Neural cell (in vitro differentiated cells): ENCODE measurements at regions not wholly inside any gene's neighbourhood (a gene's known extent, or its start where the extent isn't known, plus 50 kb on each side); places are given as distances from the start of the nearest gene placed in this dataset.

Experiments used
- H2AFZ ChIP-seq: fragments of 200-600, 300-800 bp; sonication (generic), shearing (Covaris generic); 2 replicates; pipeline ENCODE4 v1.6.0; 2014; ENCODE audit warnings: low read depth, mild to moderate bottlenecking, antibody characterized with exemption, low read length, moderate library complexity
- H3F3A ChIP-seq: fragments of 200-600 bp; shearing (Covaris generic); 2 replicates; pipeline ENCODE4 v1.6.1; 2016; ENCODE audit warnings: mild to moderate bottlenecking, moderate library complexity, mixed read lengths, antibody characterized with exemption, low read length; ENCODE audit not compliant: insufficient read depth, poor library complexity, severe bottlenecking
- H3K27ac ChIP-seq: fragments of 200-600, 300-800 bp; sonication (generic), shearing (Covaris generic); 2 replicates; pipeline ENCODE4 v1.5.1; 2014; ENCODE audit warnings: mild to moderate bottlenecking, low read length, moderate library complexity
- H3K27me3 ChIP-seq: fragments of 300-800, 200-600 bp; sonication (generic), shearing (Covaris generic); 2 replicates; pipeline ENCODE4 v1.6.0; 2014; ENCODE audit warnings: mild to moderate bottlenecking, low read depth, low read length, moderate library complexity; ENCODE audit not compliant: insufficient read depth
- H3K36me3 ChIP-seq: fragments of 300-800, 200-600 bp; sonication (generic), shearing (Covaris generic); 2 replicates; pipeline ENCODE4 v1.5.1; 2014; ENCODE audit warnings: mild to moderate bottlenecking, antibody characterized with exemption, low read length, moderate library complexity; ENCODE audit not compliant: insufficient read depth
- H3K4me2 ChIP-seq: fragments of 300-800, 200-600 bp; sonication (generic), shearing (Covaris generic); 2 replicates; pipeline ENCODE4 v1.6.0; 2014; ENCODE audit warnings: mild to moderate bottlenecking, low read length
- H3K4me3 ChIP-seq: fragments of 300-800, 200-600 bp; sonication (generic), shearing (Covaris generic); 2 replicates; pipeline ENCODE4 v1.5.1; 2014; ENCODE audit warnings: mild to moderate bottlenecking, low read length, moderate library complexity
- H3K79me2 ChIP-seq: fragments of 200-600 bp; shearing (Covaris generic); replicated peaks from 2 replicates; pipeline ENCODE4 v1.6.0; 2014; ENCODE audit warnings: mild to moderate bottlenecking, low read length, moderate library complexity; ENCODE audit not compliant: insufficient read depth
- H3K9ac ChIP-seq: fragments of 300-800, 200-600 bp; sonication (generic), shearing (Covaris generic); 2 replicates; pipeline ENCODE4 v1.6.1; 2016; ENCODE audit warnings: mild to moderate bottlenecking, low read length, mixed read lengths
- H3K9me2 ChIP-seq: fragments of 200-600 bp; shearing (Covaris generic); 2 replicates; pipeline ENCODE4 v1.6.1; 2016; ENCODE audit warnings: mild to moderate bottlenecking, low read length, mixed read lengths; ENCODE audit not compliant: insufficient read depth
- H3K9me3 ChIP-seq: fragments of 200-600, 300-800 bp; sonication (generic), shearing (Covaris generic); 2 replicates; pipeline ENCODE4 v1.6.1; 2016; ENCODE audit warnings: mild to moderate bottlenecking, mixed run types, low read length, moderate library complexity, mixed read lengths
- H4K20me1 ChIP-seq: fragments of 200-600 bp; shearing (Covaris generic); 2 replicates; pipeline ENCODE4 v1.6.1; 2016; ENCODE audit warnings: mild to moderate bottlenecking, mixed run types; ENCODE audit not compliant: insufficient read depth
- EP300 ChIP-seq: fragments of 450-650 bp; conservative IDR thresholded peaks from 2 replicates; pipeline ENCODE4 v1.6.1; 2014; ENCODE audit warnings: antibody characterized with exemption, mild to moderate bottlenecking, moderate library complexity; ENCODE audit not compliant: poor library complexity, severe bottlenecking
- EZH2 ChIP-seq: fragments of 200-600, 300-800 bp; shearing (Covaris generic), sonication (generic); IDR thresholded peaks from 2 replicates; pipeline ENCODE4 v1.6.1; 2014; ENCODE audit warnings: antibody characterized with exemption, low read length, borderline replicate concordance, mild to moderate bottlenecking; ENCODE audit not compliant: insufficient read depth, poor library complexity, severe bottlenecking
- MXI1 ChIP-seq: fragments of 450-650 bp; conservative IDR thresholded peaks from 2 replicates; pipeline ENCODE4 v1.6.1; 2014; ENCODE audit warnings: antibody characterized with exemption, mild to moderate bottlenecking; ENCODE audit not compliant: poor library complexity, severe bottlenecking
- POLR2AphosphoS5 ChIP-seq: IDR thresholded peaks from 2 replicates; pipeline ENCODE4 v1.6.1; 2012
- RAD21 ChIP-seq: fragments of 450-650 bp; conservative IDR thresholded peaks from 2 replicates; pipeline ENCODE4 v1.6.1; 2014; ENCODE audit warnings: antibody characterized with exemption, mild to moderate bottlenecking, moderate library complexity
- SMC3 ChIP-seq: fragments of 450-650 bp; conservative IDR thresholded peaks from 2 replicates; pipeline ENCODE4 v1.6.1; 2014; ENCODE audit warnings: antibody characterized with exemption, mild to moderate bottlenecking, moderate library complexity; ENCODE audit not compliant: poor library complexity
- TAF1 ChIP-seq: IDR thresholded peaks from 2 replicates; pipeline ENCODE4 v1.6.1; 2012; ENCODE audit warnings: low read depth
- TF ChIP-seq, protein P1 (sequence below): IDR thresholded peaks from 2 replicates; pipeline ENCODE4 v1.6.1; 2012; ENCODE audit warnings: borderline replicate concordance
- TF ChIP-seq, protein P2 (sequence below): fragments of 450-650 bp; IDR thresholded peaks from 2 replicates; pipeline ENCODE4 v1.5.1; 2014; ENCODE audit warnings: antibody characterized with exemption, mild to moderate bottlenecking, moderate library complexity; ENCODE audit not compliant: poor library complexity, severe bottlenecking

DNA sequence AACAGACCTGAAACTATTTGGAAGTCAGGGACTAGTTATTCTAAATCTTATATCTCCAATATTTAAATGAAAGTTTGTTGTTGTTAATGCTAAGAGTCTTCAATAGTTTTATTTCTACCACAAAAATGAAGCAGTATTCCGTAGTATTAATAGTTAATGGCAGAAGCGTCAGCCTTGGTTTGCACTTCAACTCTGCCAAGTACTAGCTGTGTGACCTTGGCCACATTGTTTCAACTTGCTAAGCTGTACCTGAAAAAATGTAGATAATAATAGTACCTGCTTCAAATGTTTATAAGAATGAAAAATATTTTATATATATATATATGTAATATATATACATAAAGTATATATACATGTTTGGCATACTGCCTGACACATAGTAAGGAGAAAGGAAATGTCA lies 354.6 kb upstream of the SATB1 start:
- H4K20me1 ChIP-seq = no peaks in the 10 kb centered on the region
- H3K27me3 ChIP-seq = no peaks in the 10 kb centered on the region
- no peak for TF ChIP-seq MXI1
- no peak for TF ChIP-seq SMC3
- no peak for TF ChIP-seq RAD21
- no peak for TF ChIP-seq POLR2AphosphoS5
- TF ChIP-seq TAF1 = no peak
- TF ChIP-seq, protein P1, sequence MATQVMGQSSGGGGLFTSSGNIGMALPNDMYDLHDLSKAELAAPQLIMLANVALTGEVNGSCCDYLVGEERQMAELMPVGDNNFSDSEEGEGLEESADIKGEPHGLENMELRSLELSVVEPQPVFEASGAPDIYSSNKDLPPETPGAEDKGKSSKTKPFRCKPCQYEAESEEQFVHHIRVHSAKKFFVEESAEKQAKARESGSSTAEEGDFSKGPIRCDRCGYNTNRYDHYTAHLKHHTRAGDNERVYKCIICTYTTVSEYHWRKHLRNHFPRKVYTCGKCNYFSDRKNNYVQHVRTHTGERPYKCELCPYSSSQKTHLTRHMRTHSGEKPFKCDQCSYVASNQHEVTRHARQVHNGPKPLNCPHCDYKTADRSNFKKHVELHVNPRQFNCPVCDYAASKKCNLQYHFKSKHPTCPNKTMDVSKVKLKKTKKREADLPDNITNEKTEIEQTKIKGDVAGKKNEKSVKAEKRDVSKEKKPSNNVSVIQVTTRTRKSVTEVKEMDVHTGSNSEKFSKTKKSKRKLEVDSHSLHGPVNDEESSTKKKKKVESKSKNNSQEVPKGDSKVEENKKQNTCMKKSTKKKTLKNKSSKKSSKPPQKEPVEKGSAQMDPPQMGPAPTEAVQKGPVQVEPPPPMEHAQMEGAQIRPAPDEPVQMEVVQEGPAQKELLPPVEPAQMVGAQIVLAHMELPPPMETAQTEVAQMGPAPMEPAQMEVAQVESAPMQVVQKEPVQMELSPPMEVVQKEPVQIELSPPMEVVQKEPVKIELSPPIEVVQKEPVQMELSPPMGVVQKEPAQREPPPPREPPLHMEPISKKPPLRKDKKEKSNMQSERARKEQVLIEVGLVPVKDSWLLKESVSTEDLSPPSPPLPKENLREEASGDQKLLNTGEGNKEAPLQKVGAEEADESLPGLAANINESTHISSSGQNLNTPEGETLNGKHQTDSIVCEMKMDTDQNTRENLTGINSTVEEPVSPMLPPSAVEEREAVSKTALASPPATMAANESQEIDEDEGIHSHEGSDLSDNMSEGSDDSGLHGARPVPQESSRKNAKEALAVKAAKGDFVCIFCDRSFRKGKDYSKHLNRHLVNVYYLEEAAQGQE = no peak
- TF ChIP-seq, protein P2, sequence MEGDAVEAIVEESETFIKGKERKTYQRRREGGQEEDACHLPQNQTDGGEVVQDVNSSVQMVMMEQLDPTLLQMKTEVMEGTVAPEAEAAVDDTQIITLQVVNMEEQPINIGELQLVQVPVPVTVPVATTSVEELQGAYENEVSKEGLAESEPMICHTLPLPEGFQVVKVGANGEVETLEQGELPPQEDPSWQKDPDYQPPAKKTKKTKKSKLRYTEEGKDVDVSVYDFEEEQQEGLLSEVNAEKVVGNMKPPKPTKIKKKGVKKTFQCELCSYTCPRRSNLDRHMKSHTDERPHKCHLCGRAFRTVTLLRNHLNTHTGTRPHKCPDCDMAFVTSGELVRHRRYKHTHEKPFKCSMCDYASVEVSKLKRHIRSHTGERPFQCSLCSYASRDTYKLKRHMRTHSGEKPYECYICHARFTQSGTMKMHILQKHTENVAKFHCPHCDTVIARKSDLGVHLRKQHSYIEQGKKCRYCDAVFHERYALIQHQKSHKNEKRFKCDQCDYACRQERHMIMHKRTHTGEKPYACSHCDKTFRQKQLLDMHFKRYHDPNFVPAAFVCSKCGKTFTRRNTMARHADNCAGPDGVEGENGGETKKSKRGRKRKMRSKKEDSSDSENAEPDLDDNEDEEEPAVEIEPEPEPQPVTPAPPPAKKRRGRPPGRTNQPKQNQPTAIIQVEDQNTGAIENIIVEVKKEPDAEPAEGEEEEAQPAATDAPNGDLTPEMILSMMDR = no peak
- TF ChIP-seq EZH2 = no peak
- no peak for TF ChIP-seq EP300
- no peak overlapping the region for H3K27ac ChIP-seq
- no peaks in the 10 kb centered on the region for H3F3A ChIP-seq
- no peaks in the 10 kb centered on the region for H3K9me2 ChIP-seq
- no peak overlapping the region for H2AFZ ChIP-seq
- no peak overlapping the region for H3K9ac ChIP-seq
- no peak overlapping the region for H3K4me3 ChIP-seq
- no peaks in the 10 kb centered on the region for H3K79me2 ChIP-seq
- no peaks in the 10 kb centered on the region for H3K9me3 ChIP-seq
- no peaks in the 10 kb centered on the region for H3K36me3 ChIP-seq
- no peak overlapping the region for H3K4me2 ChIP-seq

DNA sequence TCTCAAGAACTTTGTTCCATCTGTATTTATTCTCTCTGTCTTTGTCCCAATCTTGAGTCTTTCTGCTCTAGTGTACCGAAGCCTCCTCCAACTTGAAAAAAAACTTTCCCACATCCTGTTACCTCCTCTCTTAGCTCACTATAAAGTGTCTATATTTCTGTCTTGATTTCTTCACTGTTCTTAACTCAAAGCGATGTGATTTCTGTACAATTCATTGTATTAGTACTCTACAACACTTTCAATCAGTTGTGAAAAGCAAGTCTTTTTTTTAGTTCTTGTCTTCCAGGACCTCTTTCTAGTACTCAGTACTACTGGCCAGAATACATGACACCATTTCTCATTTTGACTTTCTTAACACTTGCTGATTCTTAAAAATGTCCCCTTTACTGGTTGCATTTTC lies 353.5 kb upstream of the SATB1 start:
- no peak for TF ChIP-seq SMC3
- TF ChIP-seq, protein P1 = no peak
- TF ChIP-seq TAF1 = no peak
- no peak for TF ChIP-seq EZH2
- no peak for TF ChIP-seq RAD21
- no peak for TF ChIP-seq MXI1
- no peak for TF ChIP-seq POLR2AphosphoS5
- TF ChIP-seq, protein P2 = no peak
- TF ChIP-seq EP300 = no peak
- Histone ChIP-seq H3K27ac (no peak overlapping the region), H3K36me3 (no peaks in the 10 kb centered on the region), H2AFZ (no peak overlapping the region), H4K20me1 (no peaks in the 10 kb centered on the region), H3K4me3 (no peak overlapping the region), H3K9me3 (no peaks in the 10 kb centered on the region), H3K79me2 (no peaks in the 10 kb centered on the region), H3K9ac (no peak overlapping the region), H3F3A (no peaks in the 10 kb centered on the region), H3K9me2 (no peaks in the 10 kb centered on the region), H3K27me3 (no peaks in the 10 kb centered on the region), H3K4me2 (no peak overlapping the region)
